ENCODE measurements at regions not wholly inside any gene's neighbourhood (a gene's known extent, or its start where the extent isn't known, plus 50 kb on each side); places are given as distances from the start of the nearest gene placed in this dataset.

GRCh38 chr18:76255070-76255683 is 239.9 kb downstream of the ZNF516 start:
- DNase-seq (ENCODE audit: low read depth): no peak

GRCh38 chr18:76252880-76253279 is 242.2 kb downstream of the ZNF516 start:
- peak; percentile 5 for DNase-seq (ENCODE audit: low read depth)

GRCh38 chr18:76252139-76252538 is 242.9 kb downstream of the ZNF516 start:
- no peak for DNase-seq (ENCODE audit: low read depth)

GRCh38 chr18:76251691-76252090 is 243.4 kb downstream of the ZNF516 start:
- DNase-seq (ENCODE audit: low read depth): no peak

- DNase-seq (ENCODE audit: low read depth): no peak
Observed at GRCh38 chr18:76246590-76246989, 248.5 kb downstream of the ZNF516 start.

GRCh38 chr18:76234676-76235060 is 260.4 kb downstream of the ZNF516 start:
- DNase-seq (ENCODE audit: low read depth): no peak

GRCh38 chr18:76233876-76234675 is 261.0 kb downstream of the ZNF516 start:
- no peak for DNase-seq (ENCODE audit: low read depth)

GRCh38 chr18:76233406-76233805 is 261.6 kb downstream of the ZNF516 start:
- no peak for DNase-seq (ENCODE audit: low read depth)

GRCh38 chr18:76232779-76233178 is 262.3 kb downstream of the ZNF516 start:
- DNase-seq (ENCODE audit: low read depth): no peak

- no peak for DNase-seq (ENCODE audit: low read depth)
Observed at GRCh38 chr18:76232010-76232409, 263.0 kb downstream of the ZNF516 start.

GRCh38 chr18:76231402-76231801 is 263.6 kb downstream of the ZNF516 start:
- no peak for DNase-seq (ENCODE audit: low read depth)

- no peak for DNase-seq (ENCODE audit: low read depth)
Observed at GRCh38 chr18:76230791-76231190, 264.3 kb downstream of the ZNF516 start.

GRCh38 chr18:76228716-76229115 is 266.3 kb downstream of the ZNF516 start:
- DNase-seq (ENCODE audit: low read depth): no peak

GRCh38 chr18:76227759-76228158 is 267.3 kb downstream of the ZNF516 start:
- no peak for DNase-seq (ENCODE audit: low read depth)

GRCh38 chr18:76223403-76223802 is 271.6 kb downstream of the ZNF516 start:
- DNase-seq (ENCODE audit: low read depth): no peak

- DNase-seq (ENCODE audit: low read depth): no peak
Observed at GRCh38 chr18:76219023-76219422, 276.0 kb downstream of the ZNF516 start.

GRCh38 chr18:76216096-76216495 is 278.9 kb downstream of the ZNF516 start:
- no peak for DNase-seq (ENCODE audit: low read depth)

- DNase-seq (ENCODE audit: low read depth): no peak
Observed at GRCh38 chr18:76213991-76214390, 281.1 kb downstream of the ZNF516 start.

GRCh38 chr18:76212960-76213359 is 282.1 kb downstream of the ZNF516 start:
- DNase-seq (ENCODE audit: low read depth): no peak

- peak; percentile 12 for DNase-seq (ENCODE audit: low read depth)
Observed at GRCh38 chr18:76209597-76209996, 285.4 kb downstream of the ZNF516 start.

- no peak for DNase-seq (ENCODE audit: low read depth)
Observed at GRCh38 chr18:76208678-76209306, 286.2 kb downstream of the ZNF516 start.

GRCh38 chr18:76205906-76206305 is 289.1 kb downstream of the ZNF516 start:
- DNase-seq (ENCODE audit: low read depth): no peak

GRCh38 chr18:76203552-76203951 is 291.5 kb downstream of the ZNF516 start:
- no peak for DNase-seq (ENCODE audit: low read depth)
